HEK293T (cell line): ENCODE measurements at regions not wholly inside any gene's neighbourhood (a gene's known extent, or its start where the extent isn't known, plus 50 kb on each side); places are given as distances from the start of the nearest gene placed in this dataset.

ENCODE experiments used
- CTCF ChIA-PET: fragments of 350-600 bp; formaldehyde crosslinking; extraction: SDS; loops from one replicate; lab custom pipeline; 2021; ENCODE audit warnings: antibody characterized with exemption, inconsistent platforms; lab: Yijun Ruan, JAX
- POLR2A ChIA-PET: fragments of 350-600 bp; formaldehyde crosslinking; extraction: SDS; loops from one replicate; lab custom pipeline; 2020; ENCODE audit warnings: antibody characterized with exemption, inconsistent platforms; lab: Yijun Ruan, JAX
- DNase-seq: peaks from one replicate; pipeline ENCODE4 v3.0.0; 2012; ENCODE audit warnings: mixed read lengths; ENCODE audit errors: extremely low spot score
- ARNT ChIP-seq: fragments of 450-650 bp; IDR thresholded peaks from 2 replicates; pipeline ENCODE4 v1.6.1; 2017; ENCODE audit warnings: mild to moderate bottlenecking
- BHLHE40 ChIP-seq: fragments of 450-650 bp; IDR thresholded peaks from 2 replicates; pipeline ENCODE4 v1.6.1; 2016; ENCODE audit warnings: mild to moderate bottlenecking, moderate library complexity, borderline replicate concordance
- CTBP1 ChIP-seq: fragments of 450-650 bp; IDR thresholded peaks from 2 replicates; pipeline ENCODE4 v1.6.1; 2016; ENCODE audit warnings: borderline replicate concordance
- ELF4 ChIP-seq: fragments of 450-650 bp; IDR thresholded peaks from 2 replicates; pipeline ENCODE4 v1.6.1; 2017; ENCODE audit warnings: antibody characterized with exemption
- FOXA1 ChIP-seq: fragments of 450-650 bp; IDR thresholded peaks from 2 replicates; pipeline ENCODE4 v1.6.1; 2016; ENCODE audit warnings: mild to moderate bottlenecking
- FOXK2 ChIP-seq: fragments of 450-650 bp; IDR thresholded peaks from 2 replicates; pipeline ENCODE4 v1.6.1; 2016; ENCODE audit warnings: mild to moderate bottlenecking
- FOXM1 ChIP-seq: fragments of 450-650 bp; IDR thresholded peaks from 2 replicates; pipeline ENCODE4 v1.6.1; 2017; ENCODE audit warnings: mild to moderate bottlenecking, borderline replicate concordance
- HDGF ChIP-seq: fragments of 450-650 bp; IDR thresholded peaks from 2 replicates; pipeline ENCODE4 v1.6.1; 2017; ENCODE audit warnings: antibody characterized with exemption, borderline replicate concordance
- L3MBTL2 ChIP-seq: fragments of 450-650 bp; conservative IDR thresholded peaks from 2 replicates; pipeline ENCODE4 v1.6.1; 2016; ENCODE audit warnings: mild to moderate bottlenecking
- LEF1 ChIP-seq: fragments of 450-650 bp; IDR thresholded peaks from 2 replicates; pipeline ENCODE4 v1.6.1; 2017; ENCODE audit warnings: mild to moderate bottlenecking, borderline replicate concordance
- NFRKB ChIP-seq: fragments of 450-650 bp; IDR thresholded peaks from 2 replicates; pipeline ENCODE4 v1.6.1; 2016; ENCODE audit warnings: mild to moderate bottlenecking, moderate library complexity
- PKNOX1 ChIP-seq: fragments of 450-650 bp; IDR thresholded peaks from 2 replicates; pipeline ENCODE4 v1.6.1; 2016
- SP1 ChIP-seq: fragments of 450-650 bp; IDR thresholded peaks from 2 replicates; pipeline ENCODE4 v1.6.1; 2017
- SUZ12 ChIP-seq: fragments of 450-650 bp; IDR thresholded peaks from 2 replicates; pipeline ENCODE4 v1.6.1; 2016; ENCODE audit warnings: mild to moderate bottlenecking
- TARDBP ChIP-seq: fragments of 450-650 bp; IDR thresholded peaks from 2 replicates; pipeline ENCODE4 v1.6.1; 2016
- ZNF384 ChIP-seq: fragments of 450-650 bp; IDR thresholded peaks from 2 replicates; pipeline ENCODE4 v1.6.1; 2016

- POLR2A ChIA-PET: no interaction called here
- CTCF ChIA-PET: no interaction called here
- no peak for DNase-seq
- TF ChIP-seq SUZ12 (no peak), PKNOX1 (no peak), BHLHE40 (no peak), SP1 (no peak)
These were observed 288.2 kb upstream of the CTSO start for GRCh38 chr4:156241896-156242295.

- TF ChIP-seq TARDBP (no peak), SUZ12 (no peak), FOXM1 (no peak), FOXK2 (no peak), HDGF (no peak), ZNF384 (no peak), NFRKB (no peak), SP1 (no peak), ELF4 (no peak), FOXA1 (no peak), LEF1 (no peak), PKNOX1 (no peak)
- ChIA-PET POLR2A (no interaction called here), CTCF (no interaction called here)
- no peak for DNase-seq
These were observed 284.5 kb upstream of the CTSO start for GRCh38 chr4:156238171-156238570.

- DNase-seq: no peak
- CTCF ChIA-PET: interaction anchor here (0.6 kb wide), 1 partner anchor 550 kb away, joined by 4 read pairs; no protein-coding TSS in a partner anchor
- TF ChIP-seq ARNT: no peak
- TF ChIP-seq HDGF: no peak
- TF ChIP-seq FOXA1: no peak
- no peak for TF ChIP-seq L3MBTL2
- TF ChIP-seq TARDBP: no peak
- TF ChIP-seq PKNOX1: no peak
- POLR2A ChIA-PET: no interaction called here
These were observed 283.6 kb upstream of the CTSO start for GRCh38 chr4:156237231-156237630.

- CTCF ChIA-PET: no interaction called here
- TF ChIP-seq BHLHE40: no peak
- TF ChIP-seq FOXM1: no peak
- TF ChIP-seq NFRKB: no peak
- TF ChIP-seq ARNT: no peak
- TF ChIP-seq TARDBP: no peak
- no peak for TF ChIP-seq L3MBTL2
- no peak for TF ChIP-seq LEF1
- no peak for TF ChIP-seq FOXK2
- TF ChIP-seq SUZ12: no peak
- no peak for TF ChIP-seq ELF4
- no peak for TF ChIP-seq HDGF
- TF ChIP-seq PKNOX1: no peak
- TF ChIP-seq CTBP1: no peak
- DNase-seq: no peak
- POLR2A ChIA-PET: no interaction called here
These were observed 276.5 kb upstream of the CTSO start for GRCh38 chr4:156230176-156230575.

- ChIA-PET POLR2A (no interaction called here), CTCF (no interaction called here)
- DNase-seq: no peak
- TF ChIP-seq ELF4 (no peak), FOXA1 (no peak), L3MBTL2 (no peak), BHLHE40 (no peak), LEF1 (no peak), SUZ12 (no peak), SP1 (no peak), FOXK2 (no peak), ZNF384 (no peak), PKNOX1 (no peak), ARNT (no peak), HDGF (no peak), FOXM1 (no peak), TARDBP (no peak), CTBP1 (no peak), NFRKB (no peak)
These were observed 275.0 kb upstream of the CTSO start for GRCh38 chr4:156228676-156229075.

GRCh38 chr4:156227321-156227720 lies 273.7 kb upstream of the CTSO start:
- DNase-seq: no peak
- CTCF ChIA-PET: no interaction called here
- POLR2A ChIA-PET: no interaction called here
- TF ChIP-seq FOXA1: no peak
- no peak for TF ChIP-seq ARNT
- TF ChIP-seq FOXM1: no peak
- TF ChIP-seq CTBP1: no peak
- no peak for TF ChIP-seq SUZ12
- TF ChIP-seq ZNF384: no peak
- no peak for TF ChIP-seq HDGF
- TF ChIP-seq L3MBTL2: no peak
- no peak for TF ChIP-seq TARDBP
- TF ChIP-seq SP1: no peak
- no peak for TF ChIP-seq FOXK2
- TF ChIP-seq NFRKB: no peak
- TF ChIP-seq PKNOX1: no peak
- TF ChIP-seq BHLHE40: no peak
- no peak for TF ChIP-seq LEF1
- no peak for TF ChIP-seq ELF4
